Suprapubic skin (tissue), 2 donors: ENCODE measurements at regions not wholly inside any gene's neighbourhood (a gene's known extent, or its start where the extent isn't known, plus 50 kb on each side); places are given as distances from the start of the nearest gene placed in this dataset.

Experiments used
- EP300 ChIP-seq: sonication (generic); formaldehyde crosslinking; IDR thresholded peaks from one replicate; pipeline ENCODE4 v1.6.1; 2017; ENCODE audit warnings: antibody characterized with exemption
- POLR2A ChIP-seq, 2 donors: fragments of 450-650 bp; IDR thresholded peaks; one replicate each; pipeline ENCODE4 v1.6.1; 2017; ENCODE audit warnings: antibody characterized with exemption in 2 of 2, mild to moderate bottlenecking in 2 of 2, moderate library complexity in 2 of 2

- no peak for TF ChIP-seq EP300
- TF ChIP-seq POLR2A (IDR thresholded peaks at IDR 0.05), result no peak
Observed at GRCh38 chr6:113642001-113642713, 215.0 kb upstream of the MARCKS start.
